ENCODE measurements at regions not wholly inside any gene's neighbourhood (a gene's known extent, or its start where the extent isn't known, plus 50 kb on each side); places are given as distances from the start of the nearest gene placed in this dataset.

DNA sequence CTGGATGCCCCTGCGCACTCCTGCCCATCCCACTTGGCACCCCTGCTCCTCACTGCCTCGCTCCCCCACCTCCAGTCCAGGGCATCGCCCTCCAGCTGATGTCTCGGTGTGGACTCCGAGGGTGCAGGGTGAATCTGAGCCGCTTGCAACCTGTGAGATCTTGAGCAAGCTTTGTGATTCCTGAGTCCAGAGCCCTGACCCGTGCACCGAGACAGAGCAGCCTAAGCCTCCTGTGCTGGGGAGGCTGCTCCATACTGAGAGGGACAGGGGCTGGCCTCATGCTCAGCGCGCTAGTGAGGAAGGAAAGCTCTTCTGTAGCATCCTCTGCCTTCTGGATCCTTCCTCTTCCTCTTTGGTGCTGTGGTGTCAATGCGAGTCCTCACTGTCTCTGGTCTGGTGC, 116.0 kb downstream of the TEX29 start:
- peaks cover 33% of the 10 kb centered on the region for H3K27me3 Mint-ChIP-seq (ENCODE audit: low read depth)
- no peak overlapping the region for H4K5ac ChIP-seq (ENCODE audit: insufficient read length, low read depth, low read length)
- H4K8ac ChIP-seq (replicated peaks; ENCODE audit: insufficient read length, low read depth, low read length), result no peak overlapping the region
- H3K4me1 Mint-ChIP-seq, result peaks cover 0 to 7% of the 10 kb centered on the region in 2 experiments; a peak in 3 of 4 replicates
- no CpG with 5 or more reads among the region's 11 CpGs for WGBS (ENCODE audit: extremely low coverage, insufficient read length, low lambda C conversion rate)
- H3K9me3 ChIP-seq (ENCODE audit: control insufficient read depth, low read depth, low read length), result no peaks in the 10 kb centered on the region
- no peak overlapping the region for H2AFZ ChIP-seq (ENCODE audit: low read length)
- no peak overlapping the region for H3T11ph ChIP-seq (ENCODE audit: low read length)
- H3K79me2 ChIP-seq (ENCODE audit: insufficient read depth, low read length), result no peaks in the 10 kb centered on the region
- no peak overlapping the region for H4K91ac ChIP-seq (ENCODE audit: insufficient read length, low read depth, low read length)
- no peak for DNase-seq
- H3K9ac ChIP-seq (ENCODE audit: extremely low read depth, insufficient read length, low read length), result no peak overlapping the region
- H2BK5ac ChIP-seq (ENCODE audit: insufficient read length, low read length), result no peak overlapping the region
- H3K4me1 ChIP-seq (ENCODE audit: insufficient read depth, low read length), result no peaks in the 10 kb centered on the region
- no peak overlapping the region for H2BK15ac ChIP-seq (ENCODE audit: low read depth, low read length)
- H3K4me3 Mint-ChIP-seq, result no peak overlapping the region
- H3K79me1 ChIP-seq (ENCODE audit: insufficient read depth, low read depth, low read length, poor library complexity, severe bottlenecking), result no peaks in the 10 kb centered on the region
- H3K23ac ChIP-seq (ENCODE audit: insufficient read length, low read depth, low read length), result no peak overlapping the region
- H2BK20ac ChIP-seq (ENCODE audit: low read depth, low read length, poor library complexity, severe bottlenecking), result no peak overlapping the region
- TF ChIP-seq, protein P1, sequence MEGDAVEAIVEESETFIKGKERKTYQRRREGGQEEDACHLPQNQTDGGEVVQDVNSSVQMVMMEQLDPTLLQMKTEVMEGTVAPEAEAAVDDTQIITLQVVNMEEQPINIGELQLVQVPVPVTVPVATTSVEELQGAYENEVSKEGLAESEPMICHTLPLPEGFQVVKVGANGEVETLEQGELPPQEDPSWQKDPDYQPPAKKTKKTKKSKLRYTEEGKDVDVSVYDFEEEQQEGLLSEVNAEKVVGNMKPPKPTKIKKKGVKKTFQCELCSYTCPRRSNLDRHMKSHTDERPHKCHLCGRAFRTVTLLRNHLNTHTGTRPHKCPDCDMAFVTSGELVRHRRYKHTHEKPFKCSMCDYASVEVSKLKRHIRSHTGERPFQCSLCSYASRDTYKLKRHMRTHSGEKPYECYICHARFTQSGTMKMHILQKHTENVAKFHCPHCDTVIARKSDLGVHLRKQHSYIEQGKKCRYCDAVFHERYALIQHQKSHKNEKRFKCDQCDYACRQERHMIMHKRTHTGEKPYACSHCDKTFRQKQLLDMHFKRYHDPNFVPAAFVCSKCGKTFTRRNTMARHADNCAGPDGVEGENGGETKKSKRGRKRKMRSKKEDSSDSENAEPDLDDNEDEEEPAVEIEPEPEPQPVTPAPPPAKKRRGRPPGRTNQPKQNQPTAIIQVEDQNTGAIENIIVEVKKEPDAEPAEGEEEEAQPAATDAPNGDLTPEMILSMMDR (conservative IDR thresholded peaks at IDR 0.05), result no peak
- H3K4ac ChIP-seq (ENCODE audit: low read depth, low read length), result no peak overlapping the region
- no peaks in the 10 kb centered on the region for H3K36me3 Mint-ChIP-seq (ENCODE audit: insufficient read depth in 1 of 3, low read depth in 3 of 3)
- H3K14ac ChIP-seq (ENCODE audit: insufficient read depth, low read length), result no peak overlapping the region; the same call in 1 of the 2 replicates
- H3K4me2 ChIP-seq (ENCODE audit: insufficient read depth, insufficient read length, low read length), result no peak overlapping the region
- H4K20me1 ChIP-seq (ENCODE audit: control insufficient read depth, insufficient read depth, insufficient read length), result no peaks in the 10 kb centered on the region
- no peak overlapping the region for H3K27ac ChIP-seq (ENCODE audit: insufficient read length, low read depth, low read length)
- H3K56ac ChIP-seq (ENCODE audit: insufficient read length, low read depth, low read length), result no peak overlapping the region
- H3K18ac ChIP-seq (ENCODE audit: insufficient read length, low read depth, low read length), result no peak overlapping the region
- H3K27ac Mint-ChIP-seq, result no peak overlapping the region
- H3K27me3 ChIP-seq (ENCODE audit: insufficient read depth, low read length), result no peaks in the 10 kb centered on the region
- H2BK120ac ChIP-seq (ENCODE audit: low read depth, low read length, poor library complexity, severe bottlenecking), result no peak overlapping the region
- H3K9me3 Mint-ChIP-seq, result peaks cover 2 to 3% of the 10 kb centered on the region in 2 experiments; a peak in 2 of 5 replicates
- no peaks in the 10 kb centered on the region for H3K23me2 ChIP-seq (ENCODE audit: insufficient read length, low read depth, low read length, poor library complexity, severe bottlenecking)
- H2BK12ac ChIP-seq (ENCODE audit: insufficient read length, low read depth, low read length), result no peak overlapping the region
- no peak overlapping the region for H2AK5ac ChIP-seq (ENCODE audit: insufficient read length, low read length)
